AG09309 (cell line): ENCODE measurements at regions not wholly inside any gene's neighbourhood (a gene's known extent, or its start where the extent isn't known, plus 50 kb on each side); places are given as distances from the start of the nearest gene placed in this dataset.

ENCODE experiments used
- DNase-seq: peaks from one replicate; pipeline ENCODE4 v3.0.0-alpha.2; 2010; ENCODE audit warnings: low read depth
- H3K4me3 ChIP-seq: 2 replicates; pipeline ENCODE4 v1.5.1; 2011; ENCODE audit warnings: mild to moderate bottlenecking, low read depth, low read length, moderate library complexity; ENCODE audit not compliant: control insufficient read depth
- TF ChIP-seq, protein P1 (sequence below): IDR thresholded peaks from 2 replicates; pipeline ENCODE4 v1.5.1; 2011; ENCODE audit warnings: mild to moderate bottlenecking, low read depth, low read length, inconsistent platforms; ENCODE audit not compliant: insufficient read depth, control insufficient read depth; ENCODE audit errors: missing control alignments

DNA sequence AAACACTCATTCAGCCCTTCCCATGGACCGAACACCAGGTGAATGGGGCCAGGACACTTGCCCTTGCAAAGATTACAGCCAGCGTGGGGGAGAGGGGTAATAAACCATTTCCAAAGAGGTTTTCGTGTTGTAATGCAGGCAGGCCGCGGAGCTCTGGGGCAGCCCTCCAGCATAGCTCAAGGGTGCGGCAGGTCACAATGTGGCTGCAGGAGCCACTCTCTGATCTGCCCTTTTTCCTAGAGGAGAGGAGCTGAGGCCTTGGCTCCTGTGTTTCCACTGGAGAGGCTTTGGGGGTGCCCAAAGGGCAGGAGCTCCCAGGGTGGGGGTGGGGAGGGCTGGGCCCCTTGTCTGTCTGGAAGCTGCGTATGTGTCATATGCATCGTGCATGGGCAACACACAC, 134.2 kb upstream of the NECTIN1 start:
- DNase-seq: no peak
- TF ChIP-seq, protein P1, sequence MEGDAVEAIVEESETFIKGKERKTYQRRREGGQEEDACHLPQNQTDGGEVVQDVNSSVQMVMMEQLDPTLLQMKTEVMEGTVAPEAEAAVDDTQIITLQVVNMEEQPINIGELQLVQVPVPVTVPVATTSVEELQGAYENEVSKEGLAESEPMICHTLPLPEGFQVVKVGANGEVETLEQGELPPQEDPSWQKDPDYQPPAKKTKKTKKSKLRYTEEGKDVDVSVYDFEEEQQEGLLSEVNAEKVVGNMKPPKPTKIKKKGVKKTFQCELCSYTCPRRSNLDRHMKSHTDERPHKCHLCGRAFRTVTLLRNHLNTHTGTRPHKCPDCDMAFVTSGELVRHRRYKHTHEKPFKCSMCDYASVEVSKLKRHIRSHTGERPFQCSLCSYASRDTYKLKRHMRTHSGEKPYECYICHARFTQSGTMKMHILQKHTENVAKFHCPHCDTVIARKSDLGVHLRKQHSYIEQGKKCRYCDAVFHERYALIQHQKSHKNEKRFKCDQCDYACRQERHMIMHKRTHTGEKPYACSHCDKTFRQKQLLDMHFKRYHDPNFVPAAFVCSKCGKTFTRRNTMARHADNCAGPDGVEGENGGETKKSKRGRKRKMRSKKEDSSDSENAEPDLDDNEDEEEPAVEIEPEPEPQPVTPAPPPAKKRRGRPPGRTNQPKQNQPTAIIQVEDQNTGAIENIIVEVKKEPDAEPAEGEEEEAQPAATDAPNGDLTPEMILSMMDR: no peak
- H3K4me3 ChIP-seq: no peak overlapping the region

DNA sequence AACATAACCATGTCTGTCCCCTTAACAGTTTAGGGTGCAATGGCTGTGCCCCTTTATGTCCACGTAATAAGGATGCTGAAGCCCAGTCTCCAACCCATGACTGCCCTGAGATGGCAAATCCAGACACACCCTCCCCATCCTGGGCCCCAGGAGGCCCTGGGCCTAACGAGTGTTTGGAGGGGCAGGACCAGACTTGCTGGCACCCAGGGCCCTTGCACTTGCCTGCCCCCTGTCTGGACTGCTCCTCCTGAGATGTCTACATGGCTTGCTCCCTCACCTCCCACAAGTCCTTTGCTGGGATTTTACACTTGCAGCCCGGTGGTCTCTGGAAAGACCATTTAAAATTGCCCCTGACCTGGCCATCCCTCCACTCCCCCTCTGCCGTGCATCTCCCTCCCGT, 132.2 kb upstream of the NECTIN1 start:
- H3K4me3 ChIP-seq: no peak overlapping the region
- TF ChIP-seq, protein P1: no peak
- DNase-seq: no peak

DNA sequence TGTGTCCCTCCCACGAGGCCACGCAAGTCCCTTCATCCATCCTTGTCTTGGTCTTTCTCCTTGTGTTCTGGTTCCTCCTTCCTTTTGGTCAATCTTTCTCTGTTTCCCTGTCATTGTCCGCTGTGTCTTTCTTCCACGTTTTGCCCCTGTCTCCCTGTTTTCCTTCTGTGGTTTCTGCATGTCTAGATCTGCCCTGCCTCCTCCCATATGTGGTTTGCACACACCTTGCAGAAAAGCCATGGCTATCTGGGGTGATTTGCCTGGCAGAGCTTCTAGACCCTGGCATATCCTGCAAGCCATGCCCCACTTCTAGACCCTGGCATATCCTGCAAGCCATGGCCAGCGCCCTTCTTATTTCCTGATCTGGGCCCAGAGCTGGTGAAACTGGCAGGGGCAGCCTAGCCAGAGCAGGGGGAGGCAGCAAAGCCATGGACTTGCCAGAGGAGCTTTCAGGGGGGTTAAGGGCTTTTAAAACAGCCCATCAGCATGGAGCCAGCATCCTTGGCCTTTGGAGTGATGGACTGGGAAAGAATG, 131.6 kb upstream of the NECTIN1 start:
- H3K4me3 ChIP-seq: no peak overlapping the region
- DNase-seq: no peak
- TF ChIP-seq, protein P1: no peak

DNA sequence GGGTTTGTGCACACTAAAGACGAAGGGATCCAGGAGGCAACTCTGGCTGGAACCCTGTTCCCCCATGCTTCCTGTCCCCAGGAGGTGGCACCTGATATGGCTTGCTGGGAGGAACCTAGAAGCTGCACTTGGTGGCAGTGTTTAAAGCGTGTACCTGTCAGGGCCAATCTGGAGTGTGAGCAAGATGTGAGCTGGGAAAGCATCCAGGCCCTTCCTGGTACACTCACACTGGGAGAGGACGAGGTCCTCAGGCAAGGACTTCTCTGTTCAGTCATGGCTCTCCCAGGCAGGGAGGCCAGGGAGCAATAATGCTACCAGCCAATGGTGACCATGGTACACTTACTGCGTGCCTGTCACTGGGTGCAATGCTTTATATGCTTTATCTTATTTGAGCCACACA, 130.7 kb upstream of the NECTIN1 start:
- no peak for DNase-seq
- TF ChIP-seq, protein P1: no peak
- no peak overlapping the region for H3K4me3 ChIP-seq

DNA sequence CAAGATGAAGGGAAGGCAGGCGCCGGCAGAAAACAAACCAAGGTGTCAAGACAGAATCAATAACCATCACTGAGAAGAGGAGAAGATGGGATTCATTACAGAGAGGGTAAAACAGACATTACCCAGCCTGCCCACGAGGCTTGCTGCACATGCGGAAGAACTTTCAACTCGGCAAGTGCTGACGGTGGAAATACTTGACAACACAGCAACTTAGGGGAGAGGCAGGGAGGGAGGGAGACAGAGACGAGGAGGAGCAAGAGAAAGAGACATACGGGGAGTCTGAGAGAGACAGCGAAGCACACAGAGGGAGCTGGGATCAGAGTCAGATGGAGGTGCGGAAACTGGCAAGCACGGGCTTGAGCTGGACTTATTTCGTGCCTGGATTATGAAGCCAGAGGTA, 129.3 kb upstream of the NECTIN1 start:
- TF ChIP-seq, protein P1: no peak
- no peak for DNase-seq
- H3K4me3 ChIP-seq: no peak overlapping the region

DNA sequence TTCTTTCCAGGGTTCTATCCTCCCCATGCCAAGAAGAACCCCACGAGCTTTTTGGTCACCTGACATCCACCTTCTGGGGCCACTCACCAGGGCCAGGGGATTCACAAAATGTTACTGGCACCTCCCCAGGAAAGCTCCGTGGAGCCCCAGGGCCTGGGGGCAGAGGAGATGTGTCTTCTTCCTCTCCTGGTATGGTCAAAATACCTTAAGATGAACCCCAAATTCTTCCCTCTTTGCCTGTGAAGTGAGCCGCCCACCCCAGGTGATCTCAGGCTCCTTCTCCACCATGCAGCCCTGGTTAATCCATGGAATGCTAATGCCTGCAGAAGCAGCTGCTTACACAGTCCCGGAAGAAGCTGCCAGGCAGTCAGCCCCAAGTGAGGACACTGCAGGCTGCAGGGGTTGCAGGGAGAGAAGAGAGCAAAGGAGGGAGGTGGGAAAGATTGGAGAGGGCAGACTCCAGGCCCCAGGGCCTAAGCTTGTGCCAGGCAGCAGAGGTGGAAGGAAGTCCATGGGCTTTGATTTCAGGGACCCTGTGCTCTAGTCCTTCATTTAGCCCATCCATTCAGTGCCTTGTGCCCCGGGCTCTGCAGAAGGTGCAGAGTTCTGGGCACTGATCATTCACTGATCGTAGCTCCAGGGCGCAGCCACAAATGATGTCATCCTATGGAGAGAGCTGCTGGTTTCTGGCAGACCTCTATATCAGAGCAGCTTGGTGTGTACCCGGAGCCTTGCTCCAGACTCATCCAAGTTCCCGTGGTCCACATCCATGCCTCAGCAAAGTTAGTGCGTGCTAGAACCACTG, 127.9 kb upstream of the NECTIN1 start:
- no peak for DNase-seq
- TF ChIP-seq, protein P1: no peak
- no peak overlapping the region for H3K4me3 ChIP-seq
